ENCODE measurements at regions not wholly inside any gene's neighbourhood (a gene's known extent, or its start where the extent isn't known, plus 50 kb on each side); places are given as distances from the start of the nearest gene placed in this dataset.

- TF ChIP-seq CTCF (conservative IDR thresholded peaks at IDR 0.05; ENCODE audit: low read length) = no peak
- no peak for TF ChIP-seq EZH2phosphoT487 (IDR thresholded peaks at IDR 0.05; ENCODE audit: borderline replicate concordance)
These were observed 166.5 kb upstream of the NCK2 start for GRCh38 chr2:105578166-105578565.
